ENCODE measurements at regions not wholly inside any gene's neighbourhood (a gene's known extent, or its start where the extent isn't known, plus 50 kb on each side); places are given as distances from the start of the nearest gene placed in this dataset.
"Not testable (repeated sequence)": the region's sequence is repeated elsewhere in the genome, so short reads cannot be mapped to it uniquely, and the experiment has no call there.

DNA sequence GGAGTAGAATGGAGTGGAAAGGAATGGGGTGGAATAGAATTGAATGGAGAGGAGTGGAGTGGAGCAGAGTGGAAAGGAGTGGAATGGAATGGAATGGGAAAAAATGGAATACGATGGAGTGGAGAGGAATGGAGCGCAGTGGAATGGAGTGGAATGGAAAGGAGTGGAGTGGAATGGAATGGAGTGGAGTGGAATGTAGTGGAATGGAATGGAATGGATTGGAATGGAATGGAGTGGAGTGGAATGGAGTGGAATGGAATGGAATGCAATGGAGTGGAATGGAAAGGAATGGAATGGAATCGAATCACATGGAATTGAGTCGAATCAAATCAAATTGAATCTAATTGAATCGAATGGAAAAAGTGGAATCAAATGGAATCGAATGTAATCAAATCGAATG, 1016.1 kb downstream of the CDY1 start:
- DNase-seq: no peak

GRCh38 chrY:26645856-26646255, 1023.9 kb downstream of the CDY1 start:
- DNase-seq: not testable (repeated sequence)

- not testable (repeated sequence) for DNase-seq
Measured at GRCh38 chrY:26648240-26648639, 1026.3 kb downstream of the CDY1 start.

GRCh38 chrY:26664245-26664644, 1042.3 kb downstream of the CDY1 start:
- DNase-seq: not testable (repeated sequence)

DNA sequence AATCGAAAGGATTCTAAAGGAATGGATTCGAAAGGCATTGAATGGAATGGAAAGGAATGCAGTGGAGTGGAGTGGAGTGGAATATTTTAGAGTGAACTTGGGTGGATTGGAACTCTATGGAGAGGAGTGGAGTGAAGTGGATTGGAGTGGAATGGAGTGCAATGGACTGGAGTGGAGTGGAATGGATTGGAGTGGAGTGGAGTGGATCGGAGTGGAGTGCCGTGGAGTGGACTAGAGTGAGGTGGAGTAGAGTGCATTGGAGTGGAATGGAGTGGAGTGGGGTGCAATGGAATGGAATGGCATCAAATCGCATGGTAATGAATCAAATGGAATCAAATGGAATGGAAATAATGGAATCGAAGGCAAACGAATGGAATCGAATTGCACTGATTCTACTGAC, 1044.8 kb downstream of the CDY1 start:
- not testable (repeated sequence) for DNase-seq

DNA sequence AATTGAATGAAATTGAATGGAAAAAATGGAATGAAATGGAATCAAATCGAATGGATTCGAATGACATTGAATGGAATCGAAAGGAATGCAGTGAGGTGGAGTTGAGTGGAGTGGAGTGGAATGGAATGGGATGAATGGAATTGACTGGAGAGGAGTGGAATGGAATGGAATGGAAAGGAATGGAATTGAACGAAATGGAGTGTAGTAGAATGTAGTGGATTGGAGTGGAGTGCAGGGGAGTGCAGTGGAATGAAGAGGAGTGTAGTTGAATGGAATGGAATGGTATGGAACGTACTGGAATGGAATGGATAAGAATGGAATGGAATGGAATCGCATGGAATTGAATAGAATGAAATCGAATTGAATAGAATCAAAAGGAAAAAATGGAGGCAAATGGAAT, 1047.3 kb downstream of the CDY1 start:
- not testable (repeated sequence) for DNase-seq

GRCh38 chrY:26670360-26670871, 1048.5 kb downstream of the CDY1 start:
- DNase-seq: peak; percentile 0 to 5

GRCh38 chrY:26670881-26671879, 1049.3 kb downstream of the CDY1 start:
- DNase-seq: peak; percentile 1 to 27
